SIG-M5 treated with dmso at 0.1 percent for 504 hours (cell line): ENCODE measurements at regions not wholly inside any gene's neighbourhood (a gene's known extent, or its start where the extent isn't known, plus 50 kb on each side); places are given as distances from the start of the nearest gene placed in this dataset.
"Not testable (repeated sequence)": the region's sequence is repeated elsewhere in the genome, so short reads cannot be mapped to it uniquely, and the experiment has no call there.

Experiments
- DNase-seq: peaks from one replicate; lab custom pipeline; 2025; ENCODE audit not compliant: unreplicated experiment; lab: John Stamatoyannopoulos, UW

GRCh38 chr16:86224126-86224525 is 286.2 kb upstream of the FOXF1 start:
- no peak for DNase-seq

DNA sequence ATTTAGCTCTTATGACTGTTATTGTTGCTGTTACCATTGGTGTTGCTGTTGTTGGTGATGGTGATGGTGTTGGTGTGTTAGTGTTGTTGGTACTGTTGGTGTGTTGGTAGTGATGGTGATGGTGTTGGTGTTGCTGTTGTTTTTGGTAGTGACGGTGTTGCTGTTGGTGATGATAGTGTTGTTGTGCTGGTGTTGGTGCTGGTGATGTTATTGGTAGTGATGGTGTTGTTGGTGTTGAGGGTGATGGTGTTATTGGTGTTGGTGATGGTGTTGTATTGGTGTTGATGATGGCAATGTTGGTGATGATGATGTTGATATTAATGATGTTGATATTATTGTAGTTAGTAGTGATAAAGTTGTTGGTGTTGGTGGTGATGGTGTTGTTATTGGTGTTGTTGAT is 285.7 kb upstream of the FOXF1 start:
- DNase-seq, result no peak

DNA sequence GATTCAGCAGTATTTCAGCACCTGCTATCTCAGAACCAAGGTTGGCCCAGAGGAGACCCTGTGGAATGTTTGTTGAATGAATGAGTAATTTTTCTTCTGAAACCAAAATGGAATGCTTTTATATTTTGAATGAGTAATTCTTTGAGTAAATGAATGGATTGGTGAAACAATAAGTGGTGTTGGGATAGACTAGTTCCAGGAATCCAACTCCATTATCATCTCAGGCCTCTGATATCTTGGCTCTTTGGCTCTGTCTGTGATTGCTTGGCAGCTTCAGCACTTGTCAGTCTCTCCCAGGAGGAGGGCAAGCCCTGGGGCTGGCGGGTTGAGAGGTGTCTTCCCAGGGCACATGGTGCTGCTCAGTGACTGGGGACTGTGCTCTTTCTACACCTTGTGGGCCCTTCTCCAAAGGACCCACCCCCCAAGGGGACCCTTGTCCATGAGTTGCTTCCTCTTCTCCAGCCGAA is 284.4 kb upstream of the FOXF1 start:
- DNase-seq, result no peak

DNA sequence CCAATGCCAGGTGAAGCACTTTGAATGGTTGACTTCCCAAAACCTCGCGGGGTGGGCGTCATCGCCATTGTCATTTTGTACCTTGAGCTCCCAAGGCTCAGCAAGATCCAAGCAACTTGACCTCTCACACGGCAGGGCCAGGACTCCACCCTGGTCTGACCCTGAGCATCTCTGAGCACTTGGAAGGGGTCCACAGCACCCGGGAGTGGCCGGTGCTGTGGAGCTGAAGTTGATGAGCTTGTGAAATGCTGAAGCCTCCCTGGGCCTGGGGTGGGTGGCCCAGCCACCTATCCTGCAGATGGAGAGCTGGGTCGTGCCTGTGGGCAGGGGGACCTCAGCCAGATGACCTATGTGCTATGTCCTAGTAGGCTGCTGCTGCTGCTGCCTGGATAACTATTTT is 283.3 kb upstream of the FOXF1 start:
- no peak for DNase-seq

GRCh38 chr16:86227801-86228200 is 282.5 kb upstream of the FOXF1 start:
- no peak for DNase-seq

GRCh38 chr16:86228713-86229112 is 281.6 kb upstream of the FOXF1 start:
- no peak for DNase-seq

- DNase-seq, result no peak
Measured at GRCh38 chr16:86229283-86229682, 281.0 kb upstream of the FOXF1 start.

DNA sequence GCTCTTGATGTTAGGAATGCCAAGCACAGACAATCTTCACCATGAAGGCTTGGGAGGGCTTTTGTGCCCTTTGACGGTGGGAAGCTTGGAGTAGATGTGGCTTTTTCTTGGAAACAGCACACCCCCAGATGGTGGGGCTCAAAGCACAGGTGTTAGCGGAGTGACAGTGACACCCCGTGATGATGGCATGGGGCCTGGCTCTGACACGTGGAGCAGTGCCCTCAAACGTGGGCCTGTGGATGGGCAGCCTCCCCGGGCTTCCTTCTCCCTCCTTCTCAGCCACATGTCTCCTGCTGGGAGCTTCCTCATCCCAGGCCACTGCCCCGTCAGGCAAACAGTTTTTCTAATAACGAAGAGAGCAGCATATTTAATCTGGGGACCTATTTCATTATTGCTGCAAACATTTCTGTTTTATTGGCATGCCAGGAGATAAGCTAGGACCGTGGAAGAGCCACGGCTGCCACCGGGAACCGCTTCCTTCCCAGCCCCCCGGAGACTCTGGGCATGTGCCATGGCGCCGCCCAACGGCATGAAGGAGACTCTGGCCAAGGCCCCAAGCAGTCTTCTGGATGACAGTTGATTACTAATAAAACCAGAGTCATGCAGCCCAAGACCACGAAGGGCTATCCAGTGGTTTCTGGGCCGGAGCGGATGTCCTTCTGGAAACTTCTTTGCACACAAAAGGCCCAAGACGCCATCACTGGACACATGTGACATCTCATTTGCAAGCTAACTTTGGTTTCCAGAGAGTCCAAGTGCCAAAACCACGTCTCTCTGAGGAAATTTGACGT is 280.3 kb upstream of the FOXF1 start:
- DNase-seq, result no peak

DNA sequence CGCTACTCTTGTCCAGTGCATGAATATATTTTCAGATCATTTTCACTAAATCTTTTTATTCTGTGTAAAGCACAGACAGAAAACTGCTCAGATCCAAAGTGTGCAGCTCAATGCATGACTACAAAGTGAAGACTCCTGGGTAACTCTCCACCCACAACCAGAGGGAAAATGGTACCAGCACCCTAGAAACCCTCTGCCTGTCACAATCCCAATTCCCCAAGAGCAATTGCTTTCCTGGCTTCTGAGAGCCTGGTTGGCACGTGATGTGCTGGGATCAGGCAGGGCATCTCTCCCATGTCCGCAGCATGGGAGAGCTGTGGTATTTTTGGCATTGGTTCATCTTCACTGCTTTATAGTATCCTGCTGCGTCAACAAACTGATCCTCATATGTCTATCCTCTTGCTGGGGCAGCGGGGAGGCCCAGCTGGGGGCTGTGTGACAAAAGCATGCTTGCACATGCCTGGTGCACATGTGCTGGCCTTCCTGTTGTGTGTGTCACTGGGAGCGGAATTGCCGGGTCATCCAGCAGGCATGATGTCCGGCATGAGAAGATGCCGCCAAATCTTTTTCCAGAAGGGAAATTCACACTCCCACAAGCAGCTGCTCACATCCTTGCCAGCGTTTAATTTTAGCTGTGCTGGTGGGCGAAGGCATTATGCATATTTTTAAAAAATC is 278.9 kb upstream of the FOXF1 start:
- DNase-seq, result no peak

DNA sequence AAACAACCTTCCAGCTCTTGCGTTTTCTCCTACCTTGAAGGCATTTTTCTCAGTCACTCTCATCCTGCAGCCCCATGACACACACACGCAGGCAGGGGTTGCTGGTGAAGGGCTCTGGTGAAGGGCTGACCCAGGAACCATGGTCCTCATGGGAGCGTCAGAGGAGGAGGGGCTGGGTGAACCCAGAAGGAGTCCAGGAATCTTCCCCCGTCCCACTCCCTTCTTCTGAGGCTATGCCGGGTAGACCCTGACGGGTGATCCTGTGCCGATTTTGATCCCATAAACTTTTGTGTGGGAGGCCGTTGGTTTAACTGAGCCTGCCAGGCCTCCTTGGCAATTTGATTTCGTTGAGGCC is 278.4 kb upstream of the FOXF1 start:
- DNase-seq, result no peak

DNA sequence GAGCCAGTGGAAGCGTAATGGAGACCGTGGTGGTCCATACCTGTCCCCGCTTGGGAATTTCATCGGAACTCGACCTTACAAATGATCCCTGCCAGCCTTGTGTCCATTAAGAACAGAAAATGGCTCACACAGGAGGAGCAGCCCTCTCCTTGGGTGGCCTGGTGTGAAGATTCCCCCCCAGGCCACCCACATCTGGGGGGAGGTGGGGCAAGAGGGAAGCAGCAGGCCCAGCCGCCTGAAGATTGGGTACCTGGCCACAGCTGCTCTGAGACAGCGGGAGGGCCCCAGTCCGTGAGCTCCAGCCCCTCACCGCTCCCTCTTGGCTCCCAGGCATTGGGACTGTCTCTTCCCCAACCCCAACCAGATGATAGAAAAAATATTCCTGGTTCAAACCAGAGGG is 277.8 kb upstream of the FOXF1 start:
- no peak for DNase-seq

GRCh38 chr16:86233506-86233905 is 276.8 kb upstream of the FOXF1 start:
- not testable (repeated sequence) for DNase-seq

GRCh38 chr16:86239381-86239780 is 270.9 kb upstream of the FOXF1 start:
- no peak for DNase-seq

GRCh38 chr16:86240716-86241363 is 269.5 kb upstream of the FOXF1 start:
- no peak for DNase-seq

- DNase-seq, result no peak
Measured at GRCh38 chr16:86241681-86242080, 268.6 kb upstream of the FOXF1 start.

GRCh38 chr16:86242244-86243122 is 267.8 kb upstream of the FOXF1 start:
- DNase-seq, result no peak

DNA sequence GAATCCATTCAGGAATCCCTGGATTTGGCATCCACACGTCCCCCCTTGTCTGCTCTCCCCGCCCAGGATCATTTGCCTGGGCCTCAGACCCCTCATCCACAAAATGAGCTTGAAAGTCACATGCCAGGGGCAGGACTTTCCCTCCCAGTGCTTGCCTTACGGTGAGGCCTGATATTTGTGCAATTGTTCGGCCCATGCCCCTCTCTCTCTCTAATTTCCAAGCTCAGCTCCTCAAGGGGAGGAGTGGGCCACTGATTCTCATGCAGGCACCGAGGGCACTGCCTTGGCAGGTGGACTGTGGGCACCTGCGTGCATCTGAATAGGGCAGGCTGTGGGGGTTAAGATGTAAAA is 267.2 kb upstream of the FOXF1 start:
- no peak for DNase-seq

GRCh38 chr16:86243571-86244154 is 266.7 kb upstream of the FOXF1 start:
- no peak for DNase-seq

- DNase-seq, result no peak
Measured at GRCh38 chr16:86244158-86244557, 266.2 kb upstream of the FOXF1 start.

DNA sequence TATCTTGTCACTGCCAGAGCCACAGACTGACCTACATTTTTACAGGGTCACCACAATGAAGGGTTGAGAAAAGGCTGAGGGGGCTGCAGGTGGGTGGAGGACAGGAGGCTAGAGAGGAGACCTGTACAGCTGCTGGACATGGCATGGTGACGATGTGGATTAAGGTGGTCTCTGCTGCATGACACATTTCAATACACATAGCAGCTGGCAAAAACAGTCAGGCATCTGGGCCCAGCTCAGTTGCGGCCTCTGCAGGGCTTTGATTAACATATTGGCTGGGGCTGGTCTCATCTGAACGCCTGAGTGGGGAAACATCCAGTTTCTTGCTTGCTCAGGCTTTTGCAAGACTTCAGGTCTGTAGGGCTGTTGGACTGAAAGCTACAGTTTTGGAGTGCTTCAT is 265.4 kb upstream of the FOXF1 start:
- no peak for DNase-seq

- no peak for DNase-seq
Measured at GRCh38 chr16:86245351-86245750, 265.0 kb upstream of the FOXF1 start.
